Esophagus squamous epithelium (tissue), 4 donors: ENCODE measurements at regions not wholly inside any gene's neighbourhood (a gene's known extent, or its start where the extent isn't known, plus 50 kb on each side); places are given as distances from the start of the nearest gene placed in this dataset.

ENCODE experiments used
- POLR2A ChIP-seq, 4 donors: fragments of 450-650 bp; IDR thresholded peaks; one replicate each; pipeline ENCODE4 v1.6.1; 2017; ENCODE audit warnings: antibody characterized with exemption in 4 of 4, mild to moderate bottlenecking in 4 of 4, moderate library complexity in 3 of 4
- TF ChIP-seq, protein P1 (sequence below), 6 experiments: fragments of 450-650 bp in 4 of 6; fragments of 200-600 bp in 2 of 6; sonication (generic) in 2 of 6; IDR thresholded peaks; one replicate each; pipeline ENCODE4 v1.5.1; 2016 to 2019; ENCODE audit warnings: antibody characterized with exemption in 6 of 6, mild to moderate bottlenecking in 4 of 6, moderate library complexity in 4 of 6

DNA sequence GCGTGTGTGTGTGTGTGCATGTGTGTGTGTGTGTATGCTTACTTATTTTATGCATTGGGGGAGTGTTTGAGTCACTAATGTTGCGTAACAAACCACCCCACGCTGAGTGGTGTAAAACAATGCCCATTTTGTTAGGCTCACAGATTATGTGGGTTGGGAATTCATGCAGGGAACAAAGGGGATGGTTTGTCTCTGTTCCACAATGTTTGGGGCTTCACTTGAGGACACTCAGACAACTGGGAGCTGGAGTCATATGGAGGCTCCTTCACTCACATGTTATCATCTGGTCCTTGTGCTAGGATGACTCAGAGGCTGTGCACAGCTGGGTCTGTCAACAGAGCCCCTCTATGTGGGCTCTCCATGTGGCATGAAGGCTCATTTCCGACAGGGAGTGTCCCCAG lies 51.3 kb upstream of the LARGE1 start:
- TF ChIP-seq, protein P1, sequence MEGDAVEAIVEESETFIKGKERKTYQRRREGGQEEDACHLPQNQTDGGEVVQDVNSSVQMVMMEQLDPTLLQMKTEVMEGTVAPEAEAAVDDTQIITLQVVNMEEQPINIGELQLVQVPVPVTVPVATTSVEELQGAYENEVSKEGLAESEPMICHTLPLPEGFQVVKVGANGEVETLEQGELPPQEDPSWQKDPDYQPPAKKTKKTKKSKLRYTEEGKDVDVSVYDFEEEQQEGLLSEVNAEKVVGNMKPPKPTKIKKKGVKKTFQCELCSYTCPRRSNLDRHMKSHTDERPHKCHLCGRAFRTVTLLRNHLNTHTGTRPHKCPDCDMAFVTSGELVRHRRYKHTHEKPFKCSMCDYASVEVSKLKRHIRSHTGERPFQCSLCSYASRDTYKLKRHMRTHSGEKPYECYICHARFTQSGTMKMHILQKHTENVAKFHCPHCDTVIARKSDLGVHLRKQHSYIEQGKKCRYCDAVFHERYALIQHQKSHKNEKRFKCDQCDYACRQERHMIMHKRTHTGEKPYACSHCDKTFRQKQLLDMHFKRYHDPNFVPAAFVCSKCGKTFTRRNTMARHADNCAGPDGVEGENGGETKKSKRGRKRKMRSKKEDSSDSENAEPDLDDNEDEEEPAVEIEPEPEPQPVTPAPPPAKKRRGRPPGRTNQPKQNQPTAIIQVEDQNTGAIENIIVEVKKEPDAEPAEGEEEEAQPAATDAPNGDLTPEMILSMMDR (IDR thresholded peaks at IDR 0.05), result no peak
- no peak for TF ChIP-seq POLR2A (IDR thresholded peaks at IDR 0.05)
